Lower lobe of right lung (tissue), 2 donors: ENCODE measurements at regions not wholly inside any gene's neighbourhood (a gene's known extent, or its start where the extent isn't known, plus 50 kb on each side); places are given as distances from the start of the nearest gene placed in this dataset.
"Not testable (repeated sequence)": the region's sequence is repeated elsewhere in the genome, so short reads cannot be mapped to it uniquely, and the experiment has no call there.

Experiments
- ATAC-seq, 2 donors: fragments of 200-7000 bp; cut with Tn5 transposase; one replicate each; pipeline ENCODE4 v1.9.1; 2020 to 2022; ENCODE audit warnings: mild to moderate bottlenecking in 2 of 2, moderate library complexity in 2 of 2
- DNase-seq: peaks from one replicate; pipeline ENCODE4 v3.0.0-alpha.2; 2020
- H3K27ac ChIP-seq: fragments of 200-600 bp; one replicate; pipeline ENCODE4 v1.8.0; 2022
- H3K27me3 ChIP-seq: fragments of 200-600 bp; one replicate; pipeline ENCODE4 v1.8.0; 2022; ENCODE audit warnings: low read depth
- H3K36me3 ChIP-seq: fragments of 200-600 bp; one replicate; pipeline ENCODE4 v1.8.0; 2022; ENCODE audit warnings: mild to moderate bottlenecking
- H3K4me1 ChIP-seq: fragments of 200-600 bp; one replicate; pipeline ENCODE4 v1.8.0; 2022
- H3K4me3 ChIP-seq: fragments of 200-600 bp; one replicate; pipeline ENCODE4 v1.8.0; 2022; ENCODE audit warnings: mild to moderate bottlenecking
- H3K9me3 ChIP-seq: fragments of 200-600 bp; one replicate; pipeline ENCODE4 v1.8.0; 2022
- intact Hi-C: fragments of 100-400 bp; cut with DNase I; formaldehyde crosslinking; loops from one replicate; pipeline ENCODE4 v1.11.0; 2022
- TF ChIP-seq, protein P1 (sequence below): fragments of 200-600 bp; IDR thresholded peaks from one replicate; pipeline ENCODE4 v1.8.0; 2022; ENCODE audit warnings: antibody characterized with exemption, mild to moderate bottlenecking
- donor health status: DM: no; HTN: yes; CAD: no; lungs with severe emphysema.

DNA sequence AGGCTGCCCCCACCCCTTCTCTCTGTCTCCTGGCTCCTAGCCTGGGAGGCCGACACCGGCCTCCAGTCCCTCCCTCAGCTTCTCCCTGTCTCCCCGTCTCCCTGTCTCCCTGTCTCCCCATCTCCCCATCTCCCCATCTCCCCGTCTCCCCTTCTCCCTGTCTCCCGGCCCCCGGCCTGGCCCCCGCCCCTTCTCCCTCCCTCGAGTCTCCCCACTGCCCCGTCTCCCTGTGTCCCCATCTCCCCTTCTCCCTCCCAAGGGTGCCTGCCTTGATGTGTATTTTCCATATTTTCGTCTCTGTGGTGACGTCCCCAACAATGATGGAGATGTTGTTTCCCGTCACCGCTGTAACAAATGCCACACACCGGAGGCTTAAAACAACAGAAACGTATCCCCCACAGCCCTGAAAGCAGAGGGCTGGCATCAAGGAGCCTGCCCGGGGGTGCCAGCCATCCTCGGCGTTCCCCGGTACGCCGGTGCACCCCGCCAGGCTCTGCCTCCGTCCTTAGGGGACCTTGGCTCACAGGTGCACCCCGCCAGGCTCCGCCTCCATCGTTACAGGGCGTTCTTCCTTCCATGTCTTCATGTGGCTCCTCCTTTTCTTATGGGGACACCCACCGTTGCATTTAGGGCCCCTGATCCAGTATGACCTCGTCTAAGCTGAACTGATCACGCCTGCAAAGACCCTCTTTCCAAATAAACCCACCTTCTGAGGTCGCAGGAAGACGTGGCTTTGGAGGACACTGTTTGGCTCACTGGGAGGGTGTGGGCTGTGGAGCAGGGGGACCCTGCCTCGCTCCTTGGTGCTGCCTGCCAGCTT, 151.6 kb downstream of the NPIPB11 start:
- H3K36me3 ChIP-seq, result no peaks in the 10 kb centered on the region
- no peaks in the 10 kb centered on the region for H3K4me1 ChIP-seq
- DNase-seq, result no peak
- TF ChIP-seq, protein P1, sequence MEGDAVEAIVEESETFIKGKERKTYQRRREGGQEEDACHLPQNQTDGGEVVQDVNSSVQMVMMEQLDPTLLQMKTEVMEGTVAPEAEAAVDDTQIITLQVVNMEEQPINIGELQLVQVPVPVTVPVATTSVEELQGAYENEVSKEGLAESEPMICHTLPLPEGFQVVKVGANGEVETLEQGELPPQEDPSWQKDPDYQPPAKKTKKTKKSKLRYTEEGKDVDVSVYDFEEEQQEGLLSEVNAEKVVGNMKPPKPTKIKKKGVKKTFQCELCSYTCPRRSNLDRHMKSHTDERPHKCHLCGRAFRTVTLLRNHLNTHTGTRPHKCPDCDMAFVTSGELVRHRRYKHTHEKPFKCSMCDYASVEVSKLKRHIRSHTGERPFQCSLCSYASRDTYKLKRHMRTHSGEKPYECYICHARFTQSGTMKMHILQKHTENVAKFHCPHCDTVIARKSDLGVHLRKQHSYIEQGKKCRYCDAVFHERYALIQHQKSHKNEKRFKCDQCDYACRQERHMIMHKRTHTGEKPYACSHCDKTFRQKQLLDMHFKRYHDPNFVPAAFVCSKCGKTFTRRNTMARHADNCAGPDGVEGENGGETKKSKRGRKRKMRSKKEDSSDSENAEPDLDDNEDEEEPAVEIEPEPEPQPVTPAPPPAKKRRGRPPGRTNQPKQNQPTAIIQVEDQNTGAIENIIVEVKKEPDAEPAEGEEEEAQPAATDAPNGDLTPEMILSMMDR, result no peak
- no peaks in the 10 kb centered on the region for H3K9me3 ChIP-seq
- H3K27me3 ChIP-seq, result no peaks in the 10 kb centered on the region
- H3K4me3 ChIP-seq, result no peak overlapping the region
- intact Hi-C loops, result no loop called here
- ATAC-seq, result no peak
- no peak overlapping the region for H3K27ac ChIP-seq

DNA sequence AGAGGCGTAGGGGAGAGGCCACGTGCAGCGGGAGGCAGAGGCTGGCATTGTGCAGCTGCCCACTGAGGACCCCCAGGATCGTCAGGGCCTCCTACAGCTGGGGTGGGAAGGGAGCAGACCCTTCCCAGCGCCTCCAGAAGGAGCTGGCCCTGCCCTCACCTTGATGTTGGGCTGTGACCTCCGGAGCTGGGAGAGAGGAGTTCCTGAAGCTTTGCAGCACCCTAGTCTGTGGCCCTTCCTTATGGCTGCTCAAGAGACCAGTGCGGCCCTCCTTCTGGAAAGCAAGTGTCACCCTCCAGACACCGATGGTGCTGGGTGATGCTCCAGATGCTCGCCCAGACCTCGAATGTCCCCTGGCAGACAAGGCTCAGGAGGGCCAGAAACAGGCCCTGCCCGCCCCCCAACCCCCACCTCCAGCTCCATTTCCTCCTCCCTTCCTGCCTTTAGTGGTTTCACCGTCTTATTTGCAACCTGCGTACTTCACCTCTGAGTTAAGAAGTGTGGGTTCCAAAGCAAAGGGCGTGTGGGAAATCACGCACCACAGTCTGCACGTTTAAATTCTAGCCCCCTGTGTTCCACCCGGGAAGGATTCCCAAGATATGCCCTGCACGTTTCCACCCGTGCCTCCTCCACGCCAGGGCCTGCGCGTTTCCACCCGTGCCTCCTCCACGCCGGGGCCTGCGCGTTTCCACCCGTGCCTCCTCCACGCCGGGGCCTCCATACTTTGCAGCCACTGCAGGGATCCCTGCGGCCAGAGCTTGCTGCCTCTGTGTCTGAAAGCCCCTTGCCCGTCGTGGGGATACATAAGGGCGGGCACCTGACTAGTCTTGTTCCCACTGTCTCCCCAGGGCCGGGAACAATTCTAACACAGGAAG, 152.6 kb downstream of the NPIPB11 start:
- intact Hi-C loops, H3K27me3 ChIP-seq, H3K9me3 ChIP-seq, H3K4me1 ChIP-seq, H3K27ac ChIP-seq, ATAC-seq, DNase-seq, H3K4me3 ChIP-seq, H3K36me3 ChIP-seq: not testable (repeated sequence)

DNA sequence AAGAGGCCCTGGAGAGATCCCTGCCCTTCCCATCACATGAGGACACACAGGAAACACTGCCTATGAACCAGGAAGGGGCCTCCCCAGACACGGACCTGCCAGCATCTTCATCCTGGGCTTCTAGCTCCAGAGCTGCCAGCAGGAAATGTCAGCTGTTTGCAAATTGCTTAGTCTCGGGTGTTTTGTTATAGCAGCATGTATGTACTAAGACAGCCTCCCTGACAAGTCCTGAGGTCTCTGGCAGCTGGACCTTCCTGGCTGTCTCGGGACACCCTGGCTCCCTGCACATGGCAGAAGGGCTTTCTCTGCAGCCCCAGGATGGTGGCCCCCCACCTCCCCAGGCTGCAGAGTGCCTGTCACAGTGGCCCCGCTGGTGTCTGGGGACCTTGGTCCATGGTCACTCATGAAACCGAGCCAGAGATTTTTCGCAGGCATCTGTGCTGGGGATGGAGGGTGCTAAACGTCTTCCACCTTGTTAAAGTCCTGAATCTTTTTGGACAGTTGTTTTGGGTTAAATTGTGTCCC, 153.4 kb downstream of the NPIPB11 start:
- H3K9me3 ChIP-seq, H3K4me3 ChIP-seq, ATAC-seq, DNase-seq, H3K27me3 ChIP-seq, H3K27ac ChIP-seq, H3K36me3 ChIP-seq, H3K4me1 ChIP-seq, intact Hi-C loops: not testable (repeated sequence)

DNA sequence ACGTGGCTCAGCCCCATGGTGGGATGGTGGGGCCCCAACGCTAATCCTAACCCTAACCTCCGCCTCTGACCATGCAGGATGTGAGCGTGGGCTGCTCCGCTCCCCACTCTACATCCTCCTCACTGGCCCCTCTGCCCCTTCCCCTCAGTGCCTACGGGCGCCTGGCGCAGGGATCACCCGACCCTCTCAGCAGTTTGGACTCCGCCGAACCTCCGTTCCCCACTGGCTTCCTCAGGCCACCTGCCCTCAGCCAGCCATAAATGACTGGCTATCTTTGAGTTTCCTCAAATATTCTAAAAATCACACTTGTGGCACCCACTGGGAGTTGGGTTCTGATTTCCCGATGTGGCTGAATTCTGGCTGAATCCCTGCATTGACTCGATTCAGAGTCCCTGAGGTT, 154.2 kb downstream of the NPIPB11 start:
- DNase-seq, H3K27ac ChIP-seq, intact Hi-C loops, ATAC-seq, H3K9me3 ChIP-seq, H3K4me3 ChIP-seq, H3K27me3 ChIP-seq, H3K4me1 ChIP-seq, H3K36me3 ChIP-seq: not testable (repeated sequence)

DNA sequence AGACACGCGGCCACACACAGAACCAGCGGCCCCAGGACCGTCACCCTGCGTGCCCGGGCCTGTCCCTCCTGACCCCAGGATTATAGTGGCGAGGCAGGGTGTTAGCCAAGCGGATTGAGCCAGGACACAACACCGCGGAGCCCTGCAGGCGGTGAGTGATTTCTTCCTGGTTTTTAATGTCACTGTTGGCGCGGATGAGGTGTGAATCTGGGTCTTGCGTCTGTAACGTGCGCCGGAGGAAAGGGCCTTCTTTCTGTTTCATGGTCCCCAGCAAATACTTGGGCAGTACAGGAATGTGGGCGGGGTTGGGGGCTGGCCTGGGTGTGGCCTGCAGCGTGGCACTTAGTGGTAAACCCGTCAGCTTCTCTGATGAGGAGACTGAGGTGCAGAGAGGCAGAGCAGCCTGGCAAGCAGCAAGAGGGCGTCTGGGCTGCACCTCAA, 154.9 kb downstream of the NPIPB11 start:
- H3K36me3 ChIP-seq, H3K9me3 ChIP-seq, H3K27ac ChIP-seq, H3K4me3 ChIP-seq, H3K4me1 ChIP-seq, intact Hi-C loops, H3K27me3 ChIP-seq: not testable (repeated sequence)
- DNase-seq (peak; percentile 65), ATAC-seq (peak; percentile 57 to 69)

DNA sequence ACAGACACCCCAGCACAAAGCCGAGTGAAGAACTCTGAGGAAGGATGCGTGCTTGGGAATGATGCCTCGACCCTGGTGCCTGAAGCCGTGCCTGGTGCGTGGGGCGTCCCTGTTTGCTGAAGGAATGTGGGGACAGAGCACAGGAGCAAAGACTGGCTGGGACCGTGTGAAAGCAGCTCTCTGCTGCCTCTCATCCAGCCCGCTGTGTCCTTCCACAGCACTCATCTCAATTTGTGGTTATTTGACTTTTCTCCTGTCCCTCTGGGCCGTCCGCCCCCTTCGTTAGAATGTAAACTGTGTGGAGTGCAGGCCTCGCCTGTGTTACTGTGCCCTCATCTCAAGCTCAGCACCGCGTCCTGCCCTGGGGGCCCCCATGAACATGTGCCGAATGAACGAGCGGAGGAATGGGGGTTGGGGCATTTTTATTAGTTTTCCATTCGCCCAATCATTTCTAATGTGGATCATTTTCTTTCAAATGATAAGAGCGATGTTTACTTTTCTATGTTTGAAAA, 155.5 kb downstream of the NPIPB11 start:
- H3K4me1 ChIP-seq, intact Hi-C loops, DNase-seq, H3K9me3 ChIP-seq, ATAC-seq, H3K27me3 ChIP-seq, H3K27ac ChIP-seq, H3K36me3 ChIP-seq, H3K4me3 ChIP-seq: not testable (repeated sequence)

DNA sequence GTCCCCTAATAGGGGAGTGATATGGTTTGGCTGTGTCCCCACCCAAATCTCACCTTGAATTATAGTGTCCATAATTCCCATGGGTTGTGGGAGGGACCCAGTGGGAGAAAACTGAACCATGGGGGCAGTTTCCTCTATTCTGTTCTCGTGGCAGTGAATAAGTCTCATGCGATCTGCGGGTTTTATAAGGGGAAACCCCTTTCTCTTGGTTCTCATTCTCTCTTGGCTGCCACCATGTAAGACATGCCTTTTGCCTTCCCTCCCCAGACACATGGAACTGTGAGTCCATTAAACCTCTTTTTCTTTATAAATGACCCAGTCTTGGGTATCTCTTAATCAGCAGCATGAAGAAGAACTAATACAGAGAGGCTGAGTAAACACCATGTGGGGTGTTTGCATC, 156.0 kb downstream of the NPIPB11 start:
- H3K4me3 ChIP-seq, H3K27ac ChIP-seq, H3K9me3 ChIP-seq, DNase-seq, intact Hi-C loops, H3K36me3 ChIP-seq, H3K27me3 ChIP-seq, H3K4me1 ChIP-seq, ATAC-seq: not testable (repeated sequence)

DNA sequence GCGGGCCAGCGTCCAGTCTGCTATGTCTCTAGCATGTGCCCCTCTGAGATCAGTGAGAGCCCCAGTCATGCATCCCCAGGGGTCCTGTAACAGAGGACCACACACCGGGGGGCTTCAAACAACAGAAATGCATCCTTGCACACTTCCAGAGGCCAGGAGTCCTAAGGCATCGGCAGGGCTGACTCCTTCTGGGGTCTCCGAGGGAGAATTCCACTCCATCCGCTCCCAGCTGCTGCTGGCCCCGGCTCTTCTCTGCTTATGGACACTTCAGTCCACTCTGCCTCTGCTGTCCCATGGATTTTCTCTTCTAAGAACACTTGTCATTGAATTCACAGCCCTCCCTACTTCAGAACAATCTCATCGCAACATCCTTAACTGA, 157.6 kb downstream of the NPIPB11 start:
- ATAC-seq, DNase-seq, H3K4me3 ChIP-seq, H3K27ac ChIP-seq, H3K4me1 ChIP-seq, intact Hi-C loops, H3K9me3 ChIP-seq, H3K36me3 ChIP-seq, H3K27me3 ChIP-seq: not testable (repeated sequence)

DNA sequence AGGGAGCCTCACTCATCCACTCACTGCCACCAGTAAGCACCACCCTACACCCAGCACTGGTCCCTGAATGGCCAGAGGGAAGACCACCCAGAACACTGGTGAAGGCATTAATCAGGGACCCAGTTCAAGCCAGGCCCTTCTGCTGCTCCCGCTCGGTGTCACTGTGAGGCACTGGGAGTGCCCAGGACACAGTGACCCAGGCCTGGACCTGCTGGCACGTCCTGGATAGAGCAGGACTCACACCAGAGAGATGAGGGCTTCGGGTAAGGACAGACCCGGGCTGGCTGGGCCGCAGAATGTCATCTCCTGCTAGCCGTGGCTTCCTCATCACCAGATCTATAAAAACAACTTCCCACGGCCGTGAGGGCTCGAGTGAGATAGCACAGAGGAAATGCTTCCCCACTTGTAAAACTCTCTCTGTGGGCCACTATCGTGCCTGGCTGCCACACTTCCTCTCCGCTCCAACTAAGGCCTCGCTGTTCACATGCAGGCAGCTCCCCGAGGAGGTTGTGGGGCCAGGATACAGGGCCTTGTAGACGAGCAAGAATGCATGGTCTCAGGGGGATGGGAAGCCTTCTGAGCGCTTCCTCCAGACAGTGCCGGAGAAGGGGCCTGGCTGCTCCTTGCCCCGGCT, 158.1 kb downstream of the NPIPB11 start:
- H3K4me1 ChIP-seq, H3K27ac ChIP-seq, H3K27me3 ChIP-seq, H3K36me3 ChIP-seq, intact Hi-C loops, DNase-seq, H3K4me3 ChIP-seq, H3K9me3 ChIP-seq: not testable (repeated sequence)
- peak; percentile 42 to 44 for ATAC-seq

DNA sequence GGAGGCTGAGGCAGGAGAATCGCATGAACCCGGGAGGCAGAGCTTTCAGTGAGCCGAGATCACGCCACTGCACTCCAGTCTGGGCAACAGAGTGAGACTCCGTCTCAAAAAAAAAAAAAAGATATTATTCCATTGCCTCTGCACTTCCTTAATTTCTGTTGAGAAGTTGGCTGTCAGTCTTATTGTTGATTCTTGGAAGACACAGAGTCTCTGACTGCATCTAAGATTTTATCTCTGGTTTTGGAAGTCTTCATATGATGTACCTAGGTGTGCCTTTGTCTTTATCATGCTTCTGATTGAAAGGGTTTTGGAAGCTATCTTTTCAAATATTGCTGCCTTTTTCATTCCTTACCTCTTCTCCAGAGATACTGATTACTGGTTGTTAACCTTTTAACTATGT, 160.4 kb downstream of the NPIPB11 start:
- H3K27me3 ChIP-seq, H3K4me3 ChIP-seq, H3K27ac ChIP-seq, ATAC-seq, DNase-seq, H3K4me1 ChIP-seq, H3K9me3 ChIP-seq, H3K36me3 ChIP-seq, intact Hi-C loops: not testable (repeated sequence)
